T-cell (primary cell): ENCODE measurements at regions not wholly inside any gene's neighbourhood (a gene's known extent, or its start where the extent isn't known, plus 50 kb on each side); places are given as distances from the start of the nearest gene placed in this dataset.

Experiments used
- ATAC-seq, 4 experiments: fragments of 200-7000 bp in 3 of 4; fragments of 150-1000 bp in 1 of 4; cut with Tn5 transposase; replicated peaks in 1 of 4; 1 replicate in 3 of 4; 2 replicates in 1 of 4; pipeline ENCODE4 v1.10.0; 2021; ENCODE audit warnings: moderate library complexity in 3 of 4, mild to moderate bottlenecking in 2 of 4, moderate number of reproducible peaks in 1 of 4
- CTCF ChIA-PET, 2 donors: fragments of 300-600 bp; sonication (Branson Sonifier 250); formaldehyde crosslinking; loops; one replicate each; lab custom pipeline; 2022; ENCODE audit warnings: antibody characterized with exemption in 2 of 2; lab: Charles Lee
- POLR2A ChIA-PET, 2 donors: fragments of 300-600 bp; sonication (Branson Sonifier 250); formaldehyde crosslinking; loops; one replicate each; lab custom pipeline; 2022; ENCODE audit warnings: antibody characterized with exemption in 2 of 2; lab: Charles Lee
- DNase-seq, 35 experiments: peaks; one replicate each; pipeline versions ENCODE4 v3.0.0 to v3.0.0-alpha.2; 2013 to 2023
- H3K27ac ChIP-seq: one replicate; pipeline ENCODE4 v1.5.1; 2013; ENCODE audit warnings: low read length
- H3K27me3 ChIP-seq, 2 experiments: replicated peaks in 1 of 2; 1 replicate in 1 of 2; 2 replicates in 1 of 2; pipeline versions ENCODE4 v1.6.1 to v1.7.0; 2013; ENCODE audit warnings: low read length in 1 of 2, mixed read lengths in 1 of 2; ENCODE audit not compliant: control insufficient read depth in 2 of 2, insufficient read depth in 2 of 2; ENCODE audit errors: extremely low read depth in 1 of 2
- H3K36me3 ChIP-seq, 2 donors: 1 replicate in 1 of 2; 2 replicates in 1 of 2; pipeline versions ENCODE4 v1.6.1 to v1.7.0; 2013; ENCODE audit warnings: low read length in 1 of 2; ENCODE audit not compliant: control insufficient read depth in 2 of 2, insufficient read depth in 1 of 2; ENCODE audit errors: extremely low read depth in 1 of 2
- H3K4me1 ChIP-seq, 2 experiments: 1 replicate in 1 of 2; 2 replicates in 1 of 2; pipeline versions ENCODE4 v1.6.1 to v1.7.0; 2013; ENCODE audit warnings: low read length in 2 of 2, mixed read lengths in 1 of 2; ENCODE audit not compliant: insufficient read depth in 2 of 2, control insufficient read depth in 1 of 2; ENCODE audit errors: extremely low read depth in 1 of 2
- H3K4me3 ChIP-seq, 2 donors: 1 replicate in 1 of 2; 2 replicates in 1 of 2; pipeline versions ENCODE4 v1.5.1 to v1.7.0; 2013; ENCODE audit warnings: mild to moderate bottlenecking in 2 of 2, low read length in 1 of 2, moderate library complexity in 1 of 2; ENCODE audit not compliant: control insufficient read depth in 1 of 2; ENCODE audit errors: extremely low read depth in 1 of 2
- H3K9me3 ChIP-seq: 2 replicates; pipeline ENCODE4 v1.7.0; 2013
- H3K27ac Mint-ChIP-seq, 2 donors: one replicate each; pipeline ENCODE4 v1.8.0; 2020 to 2021; ENCODE audit warnings: mild to moderate bottlenecking in 2 of 2, mixed read lengths in 2 of 2
- H3K27me3 Mint-ChIP-seq, 2 donors: one replicate each; pipeline ENCODE4 v1.8.0; 2021 to 2022; ENCODE audit warnings: mixed read lengths in 2 of 2
- H3K36me3 Mint-ChIP-seq: one replicate; pipeline ENCODE4 v1.8.0; 2021; ENCODE audit warnings: mixed read lengths
- H3K4me1 Mint-ChIP-seq, 3 donors: one replicate each; pipeline ENCODE4 v1.8.0; 2020 to 2022; ENCODE audit warnings: mixed read lengths in 3 of 3, mild to moderate bottlenecking in 1 of 3
- H3K4me3 Mint-ChIP-seq, 3 donors: one replicate each; pipeline ENCODE4 v1.8.0; 2020 to 2022; ENCODE audit warnings: mild to moderate bottlenecking in 3 of 3, mixed read lengths in 3 of 3, moderate library complexity in 3 of 3
- H3K9me3 Mint-ChIP-seq, 3 donors: one replicate each; pipeline ENCODE4 v1.8.0; 2020 to 2022; ENCODE audit warnings: mixed read lengths in 3 of 3
- WGBS: methylation state at CpG from one replicate; pipeline ENCODE4 v1.1.5; 2013; ENCODE audit warnings: missing lambda C conversion rate; ENCODE audit not compliant: insufficient coverage; 5-methylcytosine and 5-hydroxymethylcytosine counted together

DNA sequence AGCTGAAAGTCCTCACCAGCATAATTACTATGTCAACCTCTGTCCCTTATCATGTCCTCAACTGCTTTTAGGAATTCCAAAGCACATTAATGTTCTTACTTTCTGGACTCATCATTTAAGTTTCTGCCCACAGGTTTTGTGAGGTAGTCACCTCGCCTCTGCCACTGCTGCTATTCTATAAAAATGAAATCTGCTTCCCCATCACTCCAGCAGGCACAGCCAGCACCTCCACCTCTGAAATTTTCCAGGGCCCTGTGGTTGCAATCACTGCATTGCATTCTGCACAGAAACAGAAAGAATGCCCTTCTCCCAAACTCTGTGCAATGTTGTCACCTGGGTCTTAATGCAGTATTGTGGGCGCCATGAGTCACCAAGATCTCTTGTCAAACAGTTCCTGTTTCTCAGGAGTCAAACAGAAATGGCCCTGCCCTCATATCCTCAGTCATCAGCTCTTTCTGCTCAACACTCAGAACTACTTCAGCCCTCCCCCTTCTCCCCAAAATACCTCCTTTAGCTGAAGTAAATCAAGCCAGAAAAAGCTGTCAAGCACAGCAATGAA lies 529.2 kb upstream of the NBEA start:
- H3K27ac Mint-ChIP-seq = no peak overlapping the region
- Histone ChIP-seq H3K27ac (no peak overlapping the region), H3K36me3 (no peaks in the 10 kb centered on the region), H3K4me1 (no peaks in the 10 kb centered on the region), H3K9me3 (no peaks in the 10 kb centered on the region), H3K4me3 (no peak overlapping the region), H3K27me3 (no peaks in the 10 kb centered on the region)
- H3K27me3 Mint-ChIP-seq = peaks cover 0 to under 1% of the 10 kb centered on the region in 2 donors
- ATAC-seq (no peak), DNase-seq (no peak)
- 33% methylated on average over 1 of the region's 2 CpGs for WGBS
- H3K4me3 Mint-ChIP-seq = no peak overlapping the region
- H3K4me1 Mint-ChIP-seq = no peaks in the 10 kb centered on the region
- ChIA-PET POLR2A (no interaction called here), CTCF (no interaction called here)
- H3K9me3 Mint-ChIP-seq = peaks cover 0 to 8% (median 6%) of the 10 kb centered on the region in 3 donors
- no peaks in the 10 kb centered on the region for H3K36me3 Mint-ChIP-seq

DNA sequence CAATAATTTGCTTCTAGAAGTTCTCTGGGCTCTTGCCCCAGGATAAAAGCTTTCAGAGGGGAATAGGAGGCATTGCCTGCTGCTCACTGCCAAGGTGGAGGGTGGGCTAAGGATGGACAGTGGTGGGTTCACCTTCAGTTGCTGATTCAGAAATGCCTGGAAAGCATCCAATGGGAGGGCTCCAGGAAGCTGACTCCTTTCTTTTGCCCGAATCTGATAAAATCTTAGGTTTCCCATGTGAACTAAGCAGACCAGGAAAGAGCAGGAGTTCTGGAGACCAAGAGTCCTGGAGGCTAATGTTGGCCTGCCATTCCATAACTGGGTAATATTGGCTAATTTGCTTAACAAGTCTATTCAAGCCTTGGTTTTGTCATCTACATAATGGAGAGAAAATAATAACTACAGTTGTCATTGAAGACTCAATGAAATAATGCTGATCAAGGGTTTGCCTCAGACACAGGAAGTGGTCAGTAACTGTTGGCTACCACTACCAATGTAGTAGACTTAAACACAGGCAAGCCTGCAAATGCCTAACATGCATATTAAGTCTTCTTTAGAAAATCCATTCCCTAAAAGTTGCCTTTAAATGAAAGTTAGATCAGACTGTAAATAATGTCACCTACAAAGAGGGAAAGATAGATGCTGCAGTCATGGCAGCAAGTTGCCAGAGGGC lies 528.4 kb upstream of the NBEA start:
- Histone ChIP-seq H3K27ac (no peak overlapping the region), H3K4me3 (no peak overlapping the region), H3K9me3 (no peaks in the 10 kb centered on the region), H3K36me3 (no peaks in the 10 kb centered on the region), H3K4me1 (no peaks in the 10 kb centered on the region), H3K27me3 (no peaks in the 10 kb centered on the region)
- Mint-ChIP-seq H3K9me3 (peaks cover 0 to 8% (median 6%) of the 10 kb centered on the region in 3 donors), H3K27me3 (no peaks in the 10 kb centered on the region), H3K4me1 (no peaks in the 10 kb centered on the region), H3K4me3 (no peak overlapping the region), H3K27ac (no peak overlapping the region), H3K36me3 (no peaks in the 10 kb centered on the region)
- POLR2A ChIA-PET = no interaction called here
- 50% methylated on average over 1 of the region's 1 CpG for WGBS
- CTCF ChIA-PET = no interaction called here
- no peak for ATAC-seq
- DNase-seq = no peak

DNA sequence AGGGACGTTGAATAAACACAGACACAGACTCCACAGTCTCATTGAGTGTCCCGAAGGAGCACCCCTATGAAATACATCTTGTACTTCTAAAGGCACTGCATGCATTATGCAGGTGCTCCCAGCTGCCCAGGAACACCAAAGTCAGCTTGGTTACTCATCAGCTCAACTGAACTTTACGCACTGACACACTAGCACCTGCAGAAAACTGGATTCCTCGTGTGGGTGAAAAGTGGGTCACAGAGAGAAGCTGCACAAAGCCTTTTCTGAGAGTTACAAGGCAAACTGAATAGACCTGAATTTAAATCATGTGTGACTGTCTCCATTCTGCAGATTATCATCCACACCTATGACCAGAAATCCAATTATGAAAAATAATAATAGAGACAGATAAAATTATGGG lies 527.5 kb upstream of the NBEA start:
- no peaks in the 10 kb centered on the region for H3K27me3 ChIP-seq
- 56% methylated on average over 2 of the region's 4 CpGs for WGBS
- H3K4me3 Mint-ChIP-seq = no peak overlapping the region
- no peaks in the 10 kb centered on the region for H3K36me3 Mint-ChIP-seq
- ChIA-PET CTCF (no interaction called here), POLR2A (no interaction called here)
- H3K27me3 Mint-ChIP-seq = no peaks in the 10 kb centered on the region
- no peaks in the 10 kb centered on the region for H3K9me3 ChIP-seq
- H3K27ac ChIP-seq = no peak overlapping the region
- no peak for DNase-seq
- H3K4me3 ChIP-seq = no peak overlapping the region
- no peaks in the 10 kb centered on the region for H3K4me1 Mint-ChIP-seq
- H3K27ac Mint-ChIP-seq = no peak overlapping the region
- H3K9me3 Mint-ChIP-seq = peaks cover 0 to 8% (median 4%) of the 10 kb centered on the region in 3 donors
- H3K4me1 ChIP-seq = no peaks in the 10 kb centered on the region
- H3K36me3 ChIP-seq = no peaks in the 10 kb centered on the region
- ATAC-seq = no peak

DNA sequence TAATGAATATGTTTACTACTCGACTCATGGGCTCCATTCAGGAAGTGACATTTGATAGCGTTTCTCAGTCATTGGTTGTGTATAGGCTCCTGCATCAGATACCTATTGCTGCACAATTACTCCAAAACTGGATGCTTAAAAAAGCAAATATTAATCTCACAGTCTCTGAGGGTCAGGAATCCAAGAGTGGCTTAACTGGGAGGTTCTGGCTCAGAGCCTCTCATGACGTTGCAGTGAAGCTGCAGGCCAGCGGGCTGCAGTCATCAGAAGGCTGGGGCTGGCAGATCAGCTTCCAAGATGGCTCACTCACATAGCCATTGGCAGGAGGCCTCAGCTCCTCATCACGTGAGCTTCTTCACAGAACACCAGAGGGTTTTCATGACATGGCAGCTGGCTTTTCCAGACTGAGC lies 525.1 kb upstream of the NBEA start:
- ChIA-PET CTCF (no interaction called here), POLR2A (no interaction called here)
- WGBS = 66% methylated on average over 2 of the region's 5 CpGs
- Histone ChIP-seq H3K36me3 (no peaks in the 10 kb centered on the region), H3K27ac (no peak overlapping the region), H3K4me3 (no peak overlapping the region), H3K27me3 (no peaks in the 10 kb centered on the region), H3K9me3 (no peaks in the 10 kb centered on the region), H3K4me1 (no peaks in the 10 kb centered on the region)
- Mint-ChIP-seq H3K36me3 (no peaks in the 10 kb centered on the region), H3K4me1 (no peaks in the 10 kb centered on the region), H3K9me3 (peaks cover 0 to 8% (median 3%) of the 10 kb centered on the region in 3 donors), H3K4me3 (no peak overlapping the region), H3K27ac (no peak overlapping the region), H3K27me3 (no peaks in the 10 kb centered on the region)
- ATAC-seq (no peak), DNase-seq (no peak)

DNA sequence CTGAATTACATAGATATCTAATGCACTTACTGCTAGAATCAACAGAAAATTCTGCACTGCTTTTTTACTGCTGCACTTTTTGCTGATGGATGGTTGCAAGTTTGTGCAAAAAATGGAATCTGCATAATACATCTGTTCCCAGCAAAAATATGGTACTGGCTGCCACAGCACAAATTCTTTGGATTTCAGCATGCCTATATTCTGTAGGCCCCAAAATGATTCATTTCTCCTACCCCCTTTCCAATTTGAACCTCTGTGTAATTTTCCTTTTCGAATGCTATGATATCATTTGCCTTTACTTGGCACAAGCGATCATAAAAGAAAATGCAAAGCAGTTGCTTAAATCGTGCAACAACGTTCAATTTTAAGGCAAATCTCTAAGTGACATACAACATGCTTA lies 524.2 kb upstream of the NBEA start:
- no peaks in the 10 kb centered on the region for H3K4me1 ChIP-seq
- no peaks in the 10 kb centered on the region for H3K27me3 Mint-ChIP-seq
- no peak for ATAC-seq
- H3K27ac Mint-ChIP-seq = no peak overlapping the region
- H3K27ac ChIP-seq = no peak overlapping the region
- H3K27me3 ChIP-seq = peaks cover 0 to 1% of the 10 kb centered on the region in 2 experiments
- no CpG with 5 or more reads among the region's 4 CpGs for WGBS
- H3K9me3 ChIP-seq = no peaks in the 10 kb centered on the region
- H3K9me3 Mint-ChIP-seq = peaks cover 0 to 8% (median 3%) of the 10 kb centered on the region in 3 donors
- ChIA-PET POLR2A (no interaction called here), CTCF (no interaction called here)
- no peaks in the 10 kb centered on the region for H3K36me3 ChIP-seq
- no peak for DNase-seq
- H3K36me3 Mint-ChIP-seq = no peaks in the 10 kb centered on the region
- H3K4me3 ChIP-seq = no peak overlapping the region
- no peaks in the 10 kb centered on the region for H3K4me1 Mint-ChIP-seq
- H3K4me3 Mint-ChIP-seq = no peak overlapping the region

DNA sequence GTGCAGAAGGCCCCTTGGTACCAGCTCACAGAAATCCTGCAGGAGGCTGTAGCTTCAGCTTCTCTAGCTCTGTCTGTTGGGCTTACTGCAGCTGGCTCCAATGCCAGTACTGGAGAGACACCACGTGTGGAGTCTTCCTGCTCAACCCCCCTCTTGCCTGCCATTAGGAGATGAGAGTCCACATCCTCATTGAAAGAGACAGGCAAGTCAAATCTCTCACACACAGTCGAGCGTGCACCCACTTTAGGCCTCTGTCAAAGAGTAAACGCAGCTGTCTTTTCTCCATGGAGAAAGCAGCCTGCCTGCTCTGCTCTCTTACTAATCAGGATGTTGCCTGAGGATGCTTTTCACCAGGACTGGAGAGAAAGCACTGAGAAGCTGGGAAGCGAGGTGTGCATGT lies 523.0 kb upstream of the NBEA start:
- H3K4me1 ChIP-seq = no peaks in the 10 kb centered on the region
- no peak overlapping the region for H3K4me3 ChIP-seq
- peaks cover 0 to 2% of the 10 kb centered on the region in 2 experiments for H3K27me3 ChIP-seq
- Mint-ChIP-seq H3K4me1 (no peaks in the 10 kb centered on the region), H3K36me3 (no peaks in the 10 kb centered on the region), H3K27ac (no peak overlapping the region), H3K9me3 (peaks cover 0 to 6% (median 6%) of the 10 kb centered on the region in 3 donors), H3K27me3 (no peaks in the 10 kb centered on the region), H3K4me3 (no peak overlapping the region)
- ChIA-PET POLR2A (no interaction called here), CTCF (no interaction called here)
- 20% methylated on average over 1 of the region's 5 CpGs for WGBS
- no peak overlapping the region for H3K27ac ChIP-seq
- no peaks in the 10 kb centered on the region for H3K36me3 ChIP-seq
- no peaks in the 10 kb centered on the region for H3K9me3 ChIP-seq
- DNase-seq (no peak), ATAC-seq (no peak)
